Esophagus squamous epithelium (tissue), 4 donors: ENCODE measurements at regions not wholly inside any gene's neighbourhood (a gene's known extent, or its start where the extent isn't known, plus 50 kb on each side); places are given as distances from the start of the nearest gene placed in this dataset.

Experiments used
- CTCF ChIP-seq, 6 experiments: fragments of 450-650 bp in 4 of 6; fragments of 200-600 bp in 2 of 6; sonication (generic) in 2 of 6; IDR thresholded peaks; one replicate each; pipeline ENCODE4 v1.5.1; 2016 to 2019; ENCODE audit warnings: antibody characterized with exemption in 6 of 6, mild to moderate bottlenecking in 4 of 6, moderate library complexity in 4 of 6
- POLR2A ChIP-seq, 4 donors: fragments of 450-650 bp; IDR thresholded peaks; one replicate each; pipeline ENCODE4 v1.6.1; 2017; ENCODE audit warnings: antibody characterized with exemption in 4 of 4, mild to moderate bottlenecking in 4 of 4, moderate library complexity in 3 of 4

GRCh38 chr1:163538667-163539066, 216.9 kb downstream of the NUF2 start:
- TF ChIP-seq CTCF (IDR thresholded peaks at IDR 0.05) (no peak), POLR2A (IDR thresholded peaks at IDR 0.05) (no peak)
